CD4-positive, alpha-beta T cell treated with Interleukin-2 at 100 ng/mL for 4 hours (primary cell): ENCODE measurements at regions not wholly inside any gene's neighbourhood (a gene's known extent, or its start where the extent isn't known, plus 50 kb on each side); places are given as distances from the start of the nearest gene placed in this dataset.
"Not testable (repeated sequence)": the region's sequence is repeated elsewhere in the genome, so short reads cannot be mapped to it uniquely, and the experiment has no call there.

Experiments
- DNase-seq: peaks from one replicate; pipeline ENCODE4 v3.0.0-alpha.2; 2020; ENCODE audit warnings: low spot score

GRCh38 chr12:114501474-114501807 lies 95.5 kb upstream of the TBX5 start:
- DNase-seq: no peak

DNA sequence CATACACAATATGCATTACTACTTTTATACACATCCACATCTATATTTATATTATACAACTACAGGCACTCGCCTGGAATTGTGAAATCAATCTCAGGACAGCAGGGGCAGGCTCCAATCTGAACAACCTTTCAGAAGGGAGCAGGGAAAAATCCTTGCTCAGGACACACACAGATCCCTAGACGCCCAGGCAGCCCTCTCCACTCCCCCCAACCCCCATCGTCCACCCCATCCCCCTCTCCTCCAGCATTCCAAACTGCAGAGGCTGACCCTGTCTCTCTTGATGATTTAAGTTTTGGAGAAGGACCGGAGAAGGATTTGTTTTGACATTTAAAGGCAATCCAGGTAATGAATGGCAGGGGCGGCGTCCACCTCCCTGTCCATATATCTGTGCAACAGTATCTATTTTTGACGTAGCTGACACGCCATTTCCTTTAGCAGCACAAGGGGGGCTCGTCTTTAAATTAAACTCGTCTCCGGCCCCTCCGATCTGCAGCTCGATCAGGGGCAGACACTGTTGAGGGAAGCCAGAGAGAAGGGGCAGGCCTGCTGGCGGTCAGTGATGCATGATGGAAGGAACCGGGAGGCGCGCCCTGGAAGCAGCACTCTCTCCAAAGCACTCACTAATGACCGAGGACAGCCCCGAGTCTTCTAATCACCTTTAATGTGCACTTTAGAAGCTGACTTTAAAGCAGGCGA lies 95.0 kb upstream of the TBX5 start:
- no peak for DNase-seq

DNA sequence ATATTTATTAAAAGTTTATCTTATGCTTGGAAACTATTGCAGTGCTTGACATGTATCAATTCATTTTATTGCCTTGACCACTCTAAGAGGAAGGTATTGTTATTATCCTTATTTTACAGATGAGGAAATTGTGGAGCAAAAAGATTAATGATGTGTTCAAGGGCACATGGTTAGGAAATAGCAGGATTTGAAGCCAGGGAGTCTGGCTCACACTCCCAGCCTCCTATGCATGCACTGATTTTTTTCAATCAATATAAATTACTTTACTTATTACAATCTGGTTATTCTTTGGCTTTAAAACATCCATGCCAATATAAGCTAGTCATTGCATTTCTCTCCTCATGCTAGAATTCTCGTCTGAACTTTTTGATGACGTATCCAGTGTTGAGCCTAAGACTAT lies 94.2 kb upstream of the TBX5 start:
- DNase-seq: no peak

- DNase-seq: no peak
Measured at GRCh38 chr12:114499338-114499737, 93.4 kb upstream of the TBX5 start.

- DNase-seq: no peak
Measured at GRCh38 chr12:114491916-114492315, 86.0 kb upstream of the TBX5 start.

DNA sequence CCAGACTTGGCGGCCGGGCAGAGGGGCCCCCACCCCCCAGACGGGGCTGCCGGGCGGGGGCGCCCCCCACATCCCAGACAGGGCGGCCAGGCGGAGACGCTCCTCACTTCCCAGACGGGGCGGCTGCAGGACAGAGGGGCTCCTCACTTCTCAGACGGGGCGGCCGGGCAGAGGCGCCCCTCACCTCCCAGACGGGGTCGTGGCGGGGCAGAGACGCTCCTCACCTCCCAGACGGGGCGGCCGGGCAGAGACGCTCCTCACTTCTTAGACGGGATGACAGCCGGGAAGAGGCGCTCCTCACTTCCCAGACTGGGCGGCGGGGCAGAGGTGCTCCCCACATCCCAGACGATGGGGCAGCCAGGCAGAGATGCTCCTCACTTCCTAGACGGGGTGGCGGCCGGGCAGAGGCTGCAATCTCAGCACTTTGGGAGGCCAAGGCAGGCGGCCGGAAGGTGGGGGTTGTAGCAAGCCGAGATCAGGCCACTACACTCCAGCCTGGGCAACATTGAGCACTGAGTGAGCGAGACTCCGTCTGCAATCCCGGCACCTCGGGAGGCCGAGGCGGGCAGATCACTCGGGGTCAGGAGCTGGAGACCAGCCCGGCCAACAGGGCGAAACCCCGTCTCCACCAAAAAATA lies 79.0 kb upstream of the TBX5 start:
- not testable (repeated sequence) for DNase-seq

GRCh38 chr12:114483996-114484395 lies 78.1 kb upstream of the TBX5 start:
- DNase-seq: no peak

GRCh38 chr12:114481200-114481535 lies 75.2 kb upstream of the TBX5 start:
- DNase-seq: no peak

- DNase-seq: no peak
Measured at GRCh38 chr12:114480337-114481199, 74.6 kb upstream of the TBX5 start.

- no peak for DNase-seq
Measured at GRCh38 chr12:114479831-114480230, 73.9 kb upstream of the TBX5 start.

DNA sequence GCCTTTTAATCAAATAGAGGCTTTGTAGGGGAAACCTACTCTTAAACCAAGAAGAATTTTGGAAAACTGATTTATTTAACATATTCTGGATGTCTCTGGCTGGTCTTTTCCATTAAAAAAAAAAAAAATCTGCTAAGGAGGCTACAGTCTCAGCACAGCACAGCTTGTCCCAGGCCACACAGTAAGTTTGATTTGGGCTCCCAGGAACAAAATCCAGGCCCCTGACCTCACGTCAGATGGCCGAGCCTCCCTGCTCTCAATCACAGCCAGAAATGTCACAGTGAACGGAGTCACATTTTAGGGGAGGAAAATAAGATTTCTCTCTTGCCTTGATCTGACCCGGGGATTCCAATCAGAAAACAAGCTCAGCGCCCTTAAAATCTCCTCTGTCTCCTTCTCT lies 72.9 kb upstream of the TBX5 start:
- DNase-seq: no peak

DNA sequence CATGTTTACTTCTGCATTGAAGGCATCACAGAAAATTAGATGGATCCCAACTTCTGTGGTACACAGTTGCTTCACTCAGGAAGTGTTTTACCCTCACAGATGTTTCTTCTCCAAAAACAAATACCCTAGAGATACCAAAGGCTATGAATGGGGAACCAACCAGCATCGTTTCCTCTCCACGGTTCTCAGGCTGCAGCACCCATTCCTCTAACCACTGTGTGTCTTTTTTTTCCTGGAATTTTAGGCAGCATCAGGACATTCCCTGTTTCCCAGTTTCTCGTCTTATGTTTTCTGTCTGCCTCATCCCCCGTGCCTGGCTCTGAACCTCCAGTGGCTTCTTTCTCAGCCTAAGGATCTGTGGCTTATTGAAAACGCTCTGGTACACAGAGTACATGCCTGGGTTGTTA lies 72.0 kb upstream of the TBX5 start:
- DNase-seq: no peak

DNA sequence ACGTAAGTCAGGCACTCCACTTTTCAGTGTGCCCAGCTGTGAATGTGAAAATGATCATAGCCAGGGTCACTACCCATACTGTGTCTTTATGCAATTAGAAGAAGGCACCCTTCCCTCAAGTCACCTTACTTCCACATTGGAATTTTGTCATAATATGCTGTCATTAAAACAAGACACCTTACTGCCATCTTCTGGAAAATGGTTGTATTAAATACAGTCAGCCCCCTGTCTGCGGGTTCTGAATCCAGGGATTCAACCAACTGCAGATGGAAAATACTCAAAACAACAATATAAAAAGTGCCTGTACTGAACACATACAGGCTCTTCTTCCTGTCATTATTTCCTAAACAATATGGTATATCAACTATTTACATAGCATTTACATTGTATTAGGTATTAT lies 70.2 kb upstream of the TBX5 start:
- no peak for DNase-seq

DNA sequence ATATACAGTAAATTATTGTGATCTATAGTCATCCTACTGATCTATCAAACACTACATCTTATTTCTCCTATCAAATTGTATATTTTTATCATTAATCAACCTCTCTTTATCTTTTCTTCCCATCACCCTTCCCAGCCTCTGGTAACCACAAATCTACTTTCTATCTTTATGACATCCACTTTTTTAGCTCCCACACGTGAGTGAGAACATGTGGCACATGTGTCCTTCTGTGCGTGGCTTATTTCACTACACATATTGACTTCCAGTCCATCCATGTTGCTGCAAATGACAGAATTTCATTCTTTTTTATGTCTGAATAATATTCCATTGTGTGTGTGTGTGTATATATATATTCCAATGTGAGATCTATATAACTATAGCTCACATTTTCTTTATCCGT lies 67.8 kb upstream of the TBX5 start:
- DNase-seq: no peak

- DNase-seq: no peak
Measured at GRCh38 chr12:114473018-114473417, 67.1 kb upstream of the TBX5 start.

- no peak for DNase-seq
Measured at GRCh38 chr12:114457620-114458019, 51.7 kb upstream of the TBX5 start.
